Bone marrow (tissue), 2 donors: ENCODE measurements at regions not wholly inside any gene's neighbourhood (a gene's known extent, or its start where the extent isn't known, plus 50 kb on each side); places are given as distances from the start of the nearest gene placed in this dataset.
A peak's percentile ranks its signal among the peaks of the same experiment; 100 is the strongest.

Experiments
- DNase-seq, 2 donors: peaks; one replicate each; lab custom pipeline; 2025; lab: John Stamatoyannopoulos, UW

DNA sequence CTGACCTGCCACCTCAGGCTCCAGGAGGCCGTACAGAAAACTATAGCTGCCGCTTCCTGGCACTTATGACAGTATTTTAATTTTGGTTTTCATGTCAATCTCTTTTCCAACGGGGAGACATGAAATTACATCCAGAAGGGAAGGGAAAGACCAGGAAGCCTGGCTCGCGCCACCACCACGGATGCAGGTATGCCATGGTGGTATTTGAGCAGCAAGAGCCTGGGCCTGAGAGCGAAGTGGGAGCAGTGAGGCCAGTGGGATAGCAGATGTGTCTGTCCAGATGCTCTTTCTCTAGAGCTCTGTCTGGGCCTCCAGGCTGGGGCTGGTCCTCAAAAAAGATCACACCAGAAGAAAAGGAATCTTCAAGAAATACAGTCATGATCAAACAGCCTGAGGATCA is 82.5 kb upstream of the CPEB2 start:
- DNase-seq: no peak

DNA sequence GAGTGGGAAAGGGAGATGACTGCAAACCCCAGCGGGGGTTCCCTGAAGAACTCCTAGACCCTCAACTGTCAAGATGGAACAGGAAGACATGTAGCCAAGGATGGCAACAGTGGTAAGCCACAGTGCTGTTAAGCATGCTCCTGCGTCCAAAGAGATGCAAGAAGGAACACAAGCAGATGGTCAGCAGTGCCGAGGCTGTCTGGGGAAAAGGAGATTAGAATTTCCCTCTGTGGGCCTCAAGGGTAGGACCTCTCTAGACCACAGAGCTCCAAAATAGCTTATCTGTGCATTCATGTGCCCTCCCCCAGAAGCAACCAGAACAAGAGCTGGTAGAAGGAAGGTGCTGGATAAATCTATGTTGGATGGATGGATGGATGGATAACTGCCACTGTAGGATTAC is 82.0 kb upstream of the CPEB2 start:
- DNase-seq: no peak

DNA sequence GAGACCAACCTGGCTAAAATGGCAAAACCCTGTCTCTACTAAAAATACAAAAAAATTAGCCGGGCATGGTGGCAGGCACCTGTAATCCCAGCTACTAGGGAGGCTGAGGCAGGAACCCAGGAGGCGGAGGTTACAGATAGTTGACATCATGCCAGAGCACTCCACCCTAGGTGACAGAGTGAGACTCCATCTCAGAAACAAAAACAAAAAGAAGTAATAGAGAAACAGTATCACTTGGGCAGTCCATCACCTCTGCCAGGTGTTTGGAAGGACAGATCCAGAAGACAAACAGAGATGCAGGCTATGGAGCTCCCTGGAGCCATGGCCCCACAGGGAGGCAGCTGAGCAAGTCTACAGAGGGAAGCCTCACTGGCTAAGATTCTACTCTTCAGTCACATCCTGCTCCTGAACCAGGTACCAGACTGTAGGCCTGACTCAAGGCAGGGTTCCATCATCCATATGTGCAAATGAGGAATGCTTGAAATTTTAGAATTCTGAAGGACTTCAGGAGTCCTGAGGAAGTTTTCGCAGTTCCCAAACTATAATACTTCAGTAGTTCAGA is 81.4 kb upstream of the CPEB2 start:
- no peak for DNase-seq

DNA sequence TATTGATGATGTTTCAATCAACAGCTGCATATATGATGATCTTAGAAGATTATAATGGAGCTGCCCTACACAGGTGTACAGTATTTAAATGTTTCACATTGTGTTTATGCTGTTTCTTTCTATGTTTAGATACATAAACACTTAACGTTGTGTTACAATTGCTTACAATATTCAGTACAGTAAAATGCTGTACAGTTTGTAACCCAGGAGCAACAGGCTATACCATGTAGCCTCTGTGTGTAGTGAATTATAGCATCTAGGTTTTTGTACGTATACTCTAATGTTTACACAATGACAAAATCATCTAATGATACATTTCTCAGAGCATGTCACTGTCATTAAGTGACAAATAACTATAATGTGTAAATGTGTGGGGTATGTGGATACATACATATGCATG is 80.5 kb upstream of the CPEB2 start:
- DNase-seq: peak in 1 of 2 donors; percentile 3

DNA sequence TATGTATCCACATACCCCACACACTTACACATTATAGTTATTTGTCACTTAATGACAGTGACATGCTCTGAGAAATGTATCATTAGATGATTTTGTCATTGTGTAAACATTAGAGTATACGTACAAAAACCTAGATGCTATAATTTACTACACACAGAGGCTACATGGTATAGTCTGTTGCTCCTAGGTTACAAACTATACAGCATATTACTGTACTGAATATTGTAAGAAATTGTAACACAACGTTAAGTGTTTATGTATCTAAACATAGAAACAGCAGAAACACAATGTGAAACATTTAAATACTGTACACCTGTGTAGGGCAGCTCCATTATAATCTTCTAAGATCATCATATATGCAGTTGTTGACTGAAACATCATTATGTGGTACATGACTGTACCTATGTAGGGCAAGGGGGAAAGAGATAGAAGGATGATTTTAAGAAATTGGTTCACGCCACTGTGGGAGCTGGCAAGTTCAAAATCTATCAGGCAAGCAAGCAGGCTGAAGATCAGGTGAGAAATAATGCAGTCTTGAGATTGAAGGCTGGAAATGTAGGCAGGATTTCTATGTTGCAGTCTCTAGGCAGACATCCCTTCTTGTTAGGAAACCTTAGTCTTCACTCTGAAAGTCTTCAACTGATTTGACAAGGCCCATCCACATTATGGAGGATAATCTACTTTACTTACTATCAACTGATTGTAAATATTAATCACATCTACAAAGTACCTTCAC is 78.0 kb upstream of the CPEB2 start:
- peak in 1 of 2 donors; percentile 9 for DNase-seq

DNA sequence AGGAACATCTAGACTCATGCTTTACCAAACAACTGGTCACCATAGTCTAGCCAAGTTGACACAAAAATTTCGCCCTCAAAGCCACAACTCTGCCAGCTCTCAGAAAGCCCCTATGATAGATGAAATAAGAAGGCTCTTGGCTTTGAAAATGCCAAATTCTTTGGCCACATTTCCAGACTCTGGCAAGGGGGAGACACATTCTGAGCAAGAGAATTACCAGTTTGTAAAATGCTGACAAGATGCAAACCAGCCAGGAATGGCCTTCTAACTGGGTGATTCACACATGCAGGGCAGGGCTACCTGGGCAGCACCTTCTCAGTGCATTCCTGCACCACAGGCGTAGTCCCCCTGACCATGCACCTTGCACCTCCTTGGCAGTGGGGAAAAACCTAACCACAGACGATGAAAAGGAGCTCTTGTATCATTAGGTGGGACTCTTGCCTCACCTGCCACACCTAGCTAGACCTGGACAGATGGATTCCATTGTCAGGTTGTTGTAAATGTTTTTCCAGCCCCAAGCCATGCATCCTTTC is 77.4 kb upstream of the CPEB2 start:
- no peak for DNase-seq

DNA sequence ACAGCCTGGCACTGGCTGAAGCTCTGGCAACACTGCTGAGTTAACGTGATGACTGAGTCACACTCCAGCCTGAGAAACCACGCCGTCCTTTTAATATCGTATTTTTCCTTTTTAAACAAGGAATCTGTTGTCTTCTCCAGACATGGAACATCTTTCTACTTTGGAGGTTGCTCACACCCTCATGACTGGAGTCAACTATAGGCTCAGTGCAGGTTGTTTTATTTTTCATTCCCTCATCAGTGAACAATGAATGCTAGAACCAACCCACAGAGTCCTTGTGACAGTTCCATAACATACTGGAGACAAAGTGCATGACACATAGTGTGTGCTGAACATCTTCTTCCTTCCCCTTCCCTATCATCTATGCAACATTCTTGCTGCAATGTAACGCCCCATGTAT is 76.8 kb upstream of the CPEB2 start:
- DNase-seq: no peak

DNA sequence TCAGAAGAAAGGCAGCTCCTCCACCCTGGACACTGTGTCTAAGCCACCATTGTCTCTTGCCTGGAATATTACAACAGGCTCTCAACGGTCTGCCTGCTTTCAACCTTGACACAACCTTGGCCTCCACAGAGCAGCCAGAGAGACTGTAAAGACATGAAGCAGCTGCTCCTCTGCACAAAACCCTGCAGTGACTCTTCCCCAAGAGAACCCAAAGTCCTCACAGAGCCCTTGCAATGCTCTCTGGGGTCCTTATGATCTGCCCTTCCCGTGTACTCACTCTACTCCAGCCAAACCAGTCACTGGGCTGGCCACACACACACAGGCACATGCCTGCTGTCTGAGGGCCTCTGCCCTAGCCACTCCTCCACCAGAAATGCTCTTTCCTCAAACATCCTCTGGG is 75.9 kb upstream of the CPEB2 start:
- DNase-seq: no peak

DNA sequence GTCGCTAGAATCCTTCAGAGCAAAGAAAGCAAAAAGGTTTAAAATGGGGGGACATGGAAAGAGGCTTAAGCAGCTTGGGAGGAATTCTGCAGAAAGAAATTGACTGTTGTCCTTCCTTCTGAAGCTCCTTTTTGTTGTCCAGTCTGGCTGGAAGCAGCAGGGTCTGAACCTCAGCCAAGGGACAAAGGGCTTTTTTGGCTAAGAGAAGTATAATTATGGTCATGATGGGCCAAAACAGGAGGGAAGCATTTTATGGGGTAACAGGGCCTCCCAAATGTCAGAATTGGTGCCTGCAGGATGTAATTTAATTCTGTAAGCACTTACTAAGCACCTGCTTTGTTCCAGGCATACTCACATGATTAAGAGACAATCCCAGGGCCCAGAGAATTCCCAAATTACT is 74.2 kb upstream of the CPEB2 start:
- no peak for DNase-seq

DNA sequence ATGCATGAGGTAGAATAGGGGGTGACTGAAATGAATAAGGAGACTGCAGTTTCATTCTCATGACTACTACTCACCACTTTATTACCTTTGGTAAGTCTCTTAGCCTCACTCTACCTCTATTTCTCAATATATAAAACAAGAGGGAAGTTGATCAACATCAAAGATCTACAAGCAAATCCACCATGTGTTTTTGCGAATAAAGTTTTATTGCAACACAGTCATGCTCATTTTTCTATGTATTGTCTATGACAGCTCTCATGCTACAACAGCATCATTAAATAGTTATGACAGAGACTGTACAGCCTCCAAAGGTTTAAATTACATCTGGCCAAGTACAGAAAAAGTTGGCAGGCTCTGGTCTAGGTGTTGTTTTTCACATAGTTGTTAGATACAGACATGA is 72.6 kb upstream of the CPEB2 start:
- no peak for DNase-seq

DNA sequence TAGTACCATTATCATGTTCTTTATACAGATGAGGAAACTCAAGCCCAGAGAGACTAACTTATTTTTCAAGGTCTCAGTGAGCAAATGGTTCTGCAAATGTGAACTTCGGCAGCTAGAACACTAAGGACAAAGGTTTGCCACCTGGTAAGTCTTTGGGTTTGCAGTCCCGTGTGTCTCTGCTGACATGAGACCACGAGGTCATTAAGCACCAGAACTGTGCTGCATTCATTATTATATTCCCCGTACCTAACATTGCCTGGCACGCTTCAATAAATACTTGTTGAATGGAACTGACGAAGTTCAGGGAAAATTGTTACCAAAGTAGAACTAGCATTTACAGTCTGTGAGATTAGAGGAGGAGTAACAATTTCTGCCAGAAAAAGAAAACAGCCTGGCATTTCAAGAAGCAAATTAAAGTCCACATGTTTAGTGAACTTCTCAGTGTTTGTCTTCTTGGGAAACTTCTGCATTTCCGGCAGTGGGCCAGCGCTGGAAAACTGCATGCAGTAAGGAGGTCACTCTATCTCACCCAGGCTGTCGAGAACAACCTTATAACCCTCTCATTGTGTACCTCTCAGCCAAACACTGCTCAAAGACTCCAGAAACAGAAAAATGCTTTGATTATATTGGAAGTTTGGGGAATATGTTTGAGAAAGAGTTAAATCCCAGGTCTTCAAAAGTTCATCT is 67.4 kb upstream of the CPEB2 start:
- no peak for DNase-seq

DNA sequence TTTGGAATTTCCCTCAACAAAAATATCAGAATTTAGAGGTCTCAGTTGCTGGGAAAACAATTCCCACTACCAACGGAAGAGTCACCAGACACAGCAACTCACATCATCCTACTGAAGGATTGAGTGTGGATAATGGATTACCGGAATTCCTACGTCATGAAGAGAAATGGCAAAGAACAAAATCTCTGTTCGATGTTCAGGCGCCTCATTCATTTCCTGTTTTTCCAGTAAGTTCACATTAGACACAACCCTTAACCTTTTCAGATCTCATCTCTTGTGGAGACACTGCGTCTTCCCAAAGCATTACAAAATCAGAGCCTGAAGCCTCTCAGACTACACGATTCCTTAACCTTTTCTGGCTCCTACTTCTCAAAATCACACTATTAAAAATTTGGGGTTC is 58.5 kb upstream of the CPEB2 start:
- no peak for DNase-seq

DNA sequence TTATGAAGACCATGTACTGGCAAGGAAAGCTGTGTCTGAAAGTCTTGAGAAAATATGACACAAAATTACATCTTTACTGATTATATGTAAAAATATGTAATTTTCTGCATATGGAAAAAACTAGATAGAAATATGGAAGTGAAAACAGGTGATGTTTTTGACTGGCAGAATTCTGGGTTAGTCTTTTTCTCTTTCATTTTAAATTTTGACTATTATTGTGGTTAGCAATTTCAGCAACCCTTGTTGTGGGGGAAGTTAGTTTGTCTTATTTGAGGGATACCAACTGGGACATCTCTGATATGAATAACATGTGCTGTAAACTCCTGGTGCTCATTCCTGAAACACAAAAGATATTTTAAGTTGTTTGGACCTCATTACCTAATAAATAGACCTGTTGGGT is 49.9 kb upstream of the CPEB2 start:
- no peak for DNase-seq
